Chondrocyte (in vitro differentiated cells): ENCODE measurements at regions not wholly inside any gene's neighbourhood (a gene's known extent, or its start where the extent isn't known, plus 50 kb on each side); places are given as distances from the start of the nearest gene placed in this dataset.

Experiments used
- DNase-seq: peaks from one replicate; pipeline ENCODE4 v3.0.0; 2021; ENCODE audit warnings: mixed read lengths, low spot score
- H3K27ac Mint-ChIP-seq: one replicate; pipeline ENCODE4 v1.8.0; 2021; ENCODE audit warnings: mild to moderate bottlenecking, moderate library complexity, mixed read lengths; ENCODE audit not compliant: unreplicated experiment
- H3K27me3 Mint-ChIP-seq: 2 replicates; pipeline ENCODE4 v1.8.0; 2021; ENCODE audit warnings: low read depth, mixed read lengths
- H3K36me3 Mint-ChIP-seq: 2 replicates; pipeline ENCODE4 v1.8.0; 2021; ENCODE audit warnings: low read depth, mixed read lengths
- H3K4me1 Mint-ChIP-seq: 2 replicates; pipeline ENCODE4 v1.8.0; 2021; ENCODE audit warnings: low read depth, mild to moderate bottlenecking, mixed read lengths
- H3K4me3 Mint-ChIP-seq: one replicate; pipeline ENCODE4 v1.8.0; 2021; ENCODE audit warnings: mild to moderate bottlenecking, moderate library complexity, mixed read lengths; ENCODE audit not compliant: unreplicated experiment
- H3K9me3 Mint-ChIP-seq: 2 replicates; pipeline ENCODE4 v1.8.0; 2021; ENCODE audit warnings: low read depth, mixed read lengths
- TF ChIP-seq, protein P1 (sequence below): fragments of 200-600 bp; sonication (generic); IDR thresholded peaks from 2 replicates; pipeline ENCODE4 v1.5.0; 2021; ENCODE audit warnings: antibody characterized with exemption, mild to moderate bottlenecking, moderate library complexity

DNA sequence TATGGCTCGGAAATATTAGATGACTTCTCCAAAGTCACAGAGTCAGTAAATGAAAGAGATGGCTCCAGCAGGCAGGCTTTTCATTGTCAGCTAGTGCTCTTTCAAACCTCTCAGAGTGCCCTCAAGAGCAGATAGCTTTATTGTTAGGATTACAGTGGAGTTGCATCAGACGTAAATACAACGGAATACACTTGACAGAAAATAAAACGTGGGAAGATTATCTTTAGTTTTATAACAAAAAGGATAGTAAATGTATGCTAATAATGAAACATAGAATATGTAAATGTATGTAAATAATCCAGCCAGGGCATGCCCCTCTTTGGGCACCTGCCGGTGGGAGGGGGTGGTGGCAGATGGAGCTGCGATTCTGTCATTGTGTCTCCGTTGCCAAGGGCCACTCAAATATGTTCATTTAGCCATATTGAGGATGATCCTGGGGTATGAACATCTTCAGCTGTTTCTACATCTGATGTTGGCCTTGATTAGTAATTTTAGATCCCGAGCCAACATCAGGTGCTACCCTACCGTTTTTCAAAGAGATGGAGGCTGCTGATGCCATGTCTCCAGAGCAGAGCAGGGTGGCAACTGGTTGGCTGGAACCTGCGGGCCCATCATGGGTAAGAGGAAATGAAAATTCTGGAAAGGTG is 358.3 kb upstream of the SULF2 start:
- H3K27ac Mint-ChIP-seq: no peak overlapping the region

DNA sequence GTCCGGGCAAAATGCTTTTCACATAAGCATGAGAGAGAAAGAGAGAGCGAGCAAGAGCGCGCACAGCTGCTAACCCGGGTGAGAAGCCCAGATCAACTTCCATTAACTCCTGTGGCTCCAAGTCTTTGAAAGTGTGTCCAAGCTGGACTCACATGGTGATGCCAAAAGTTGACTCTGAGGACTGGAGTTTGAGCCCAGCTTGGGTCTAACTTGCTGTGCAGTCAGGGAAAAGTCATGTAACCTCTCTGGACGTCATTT is 357.2 kb upstream of the SULF2 start:
- H3K4me3 Mint-ChIP-seq: no peak overlapping the region
- DNase-seq: no peak
- H3K27me3 Mint-ChIP-seq: peaks cover 33% of the 10 kb centered on the region
- no peak overlapping the region for H3K27ac Mint-ChIP-seq
- no peaks in the 10 kb centered on the region for H3K4me1 Mint-ChIP-seq
- TF ChIP-seq, protein P1, sequence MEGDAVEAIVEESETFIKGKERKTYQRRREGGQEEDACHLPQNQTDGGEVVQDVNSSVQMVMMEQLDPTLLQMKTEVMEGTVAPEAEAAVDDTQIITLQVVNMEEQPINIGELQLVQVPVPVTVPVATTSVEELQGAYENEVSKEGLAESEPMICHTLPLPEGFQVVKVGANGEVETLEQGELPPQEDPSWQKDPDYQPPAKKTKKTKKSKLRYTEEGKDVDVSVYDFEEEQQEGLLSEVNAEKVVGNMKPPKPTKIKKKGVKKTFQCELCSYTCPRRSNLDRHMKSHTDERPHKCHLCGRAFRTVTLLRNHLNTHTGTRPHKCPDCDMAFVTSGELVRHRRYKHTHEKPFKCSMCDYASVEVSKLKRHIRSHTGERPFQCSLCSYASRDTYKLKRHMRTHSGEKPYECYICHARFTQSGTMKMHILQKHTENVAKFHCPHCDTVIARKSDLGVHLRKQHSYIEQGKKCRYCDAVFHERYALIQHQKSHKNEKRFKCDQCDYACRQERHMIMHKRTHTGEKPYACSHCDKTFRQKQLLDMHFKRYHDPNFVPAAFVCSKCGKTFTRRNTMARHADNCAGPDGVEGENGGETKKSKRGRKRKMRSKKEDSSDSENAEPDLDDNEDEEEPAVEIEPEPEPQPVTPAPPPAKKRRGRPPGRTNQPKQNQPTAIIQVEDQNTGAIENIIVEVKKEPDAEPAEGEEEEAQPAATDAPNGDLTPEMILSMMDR: no peak
- H3K9me3 Mint-ChIP-seq: peaks cover 9% of the 10 kb centered on the region
- peaks cover 4% of the 10 kb centered on the region for H3K36me3 Mint-ChIP-seq

More for the DNA sequence above, 358.3 kb upstream of the SULF2 start:
- H3K36me3 Mint-ChIP-seq: peaks cover 4% of the 10 kb centered on the region
- H3K27me3 Mint-ChIP-seq: peaks cover 24% of the 10 kb centered on the region
- H3K4me3 Mint-ChIP-seq: no peak overlapping the region
- no peaks in the 10 kb centered on the region for H3K4me1 Mint-ChIP-seq
- TF ChIP-seq, protein P1: no peak
- no peak for DNase-seq
- peaks cover 9% of the 10 kb centered on the region for H3K9me3 Mint-ChIP-seq

DNA sequence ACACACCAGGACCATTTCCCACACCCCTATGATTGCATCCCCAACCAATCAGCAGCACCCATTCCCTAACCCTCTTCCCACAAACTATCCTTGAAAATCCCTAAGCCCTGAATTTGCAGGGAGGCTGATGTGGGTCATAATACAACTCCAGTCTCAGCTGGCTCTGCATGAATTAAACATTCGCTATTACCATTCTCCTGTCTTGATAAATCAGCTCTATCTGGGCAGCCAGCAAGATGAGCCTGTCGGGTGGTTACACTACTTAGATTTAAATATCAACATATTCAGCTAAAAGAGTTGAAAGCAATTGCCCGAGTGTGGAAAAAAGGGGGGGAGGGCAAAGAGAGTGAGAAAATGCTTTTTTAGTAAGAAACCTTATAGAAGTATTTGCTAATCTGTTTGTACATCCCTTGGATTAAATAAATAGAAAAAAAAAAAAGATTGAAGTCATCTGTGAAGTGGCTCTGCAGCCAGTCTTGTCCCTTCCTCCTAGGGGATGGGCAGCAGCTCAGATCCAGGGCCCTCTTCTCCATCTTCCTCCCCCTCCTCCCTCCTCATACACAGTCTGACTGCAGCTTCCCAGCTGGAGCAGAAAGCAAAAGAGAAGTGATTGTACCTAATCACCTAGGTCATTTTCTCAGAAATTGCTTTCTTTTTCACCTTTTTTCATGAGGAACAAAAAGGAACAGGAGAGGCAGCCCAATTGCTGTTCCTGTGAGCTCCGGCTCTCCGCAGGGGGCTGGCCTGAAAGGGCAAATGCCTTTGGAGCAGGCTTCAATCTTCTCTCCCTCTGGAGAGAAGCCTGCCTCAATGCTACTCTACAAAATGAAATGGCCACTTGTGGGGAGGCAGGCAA is 356.6 kb upstream of the SULF2 start:
- TF ChIP-seq, protein P1: no peak
- Mint-ChIP-seq H3K4me3 (no peak overlapping the region), H3K27ac (no peak overlapping the region), H3K4me1 (no peaks in the 10 kb centered on the region), H3K36me3 (peaks cover 4% of the 10 kb centered on the region), H3K9me3 (peaks cover 9% of the 10 kb centered on the region), H3K27me3 (peaks cover 32% of the 10 kb centered on the region)
- no peak for DNase-seq

DNA sequence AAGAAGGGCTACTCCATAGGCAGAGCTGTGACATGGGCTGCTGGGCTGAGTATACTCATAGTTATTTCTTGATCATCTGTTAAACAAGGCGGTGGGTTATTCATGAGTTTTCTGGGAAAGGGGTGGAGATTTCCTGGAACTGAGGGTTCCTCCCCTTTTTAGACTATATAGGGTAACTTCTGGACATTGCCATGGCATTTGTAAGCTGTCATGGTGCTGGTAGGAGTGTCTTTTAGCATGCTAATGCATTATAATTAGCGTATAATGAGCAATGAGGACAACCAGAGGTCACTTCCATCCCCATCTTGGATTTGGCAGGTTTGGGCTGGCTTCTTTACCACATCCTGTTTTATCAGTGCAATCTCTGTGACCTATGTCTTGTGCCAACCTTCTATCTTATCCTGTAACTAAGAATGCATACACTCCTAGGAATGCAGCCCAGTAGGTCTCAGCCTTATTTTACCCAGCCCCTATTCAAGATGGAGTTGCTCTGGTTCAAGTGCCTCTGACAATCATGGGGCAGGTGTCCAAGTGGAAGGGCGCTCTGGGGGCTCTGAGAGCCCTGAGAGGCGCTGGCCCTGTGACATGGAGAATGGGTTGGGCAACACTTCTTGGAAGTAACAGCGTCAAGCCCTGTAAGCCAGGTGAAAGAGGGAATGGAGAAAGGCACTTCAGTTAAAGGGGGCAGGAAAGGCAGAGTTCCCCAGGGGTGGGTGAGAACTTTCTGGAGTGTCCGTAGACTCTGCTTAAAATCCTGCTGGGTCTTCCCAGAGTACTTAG is 354.2 kb upstream of the SULF2 start:
- no peak overlapping the region for H3K4me3 Mint-ChIP-seq
- DNase-seq: no peak
- peaks cover 9% of the 10 kb centered on the region for H3K9me3 Mint-ChIP-seq
- TF ChIP-seq, protein P1: no peak
- no peaks in the 10 kb centered on the region for H3K4me1 Mint-ChIP-seq
- H3K36me3 Mint-ChIP-seq: peaks cover 4% of the 10 kb centered on the region
- no peak overlapping the region for H3K27ac Mint-ChIP-seq
- H3K27me3 Mint-ChIP-seq: peaks cover 32% of the 10 kb centered on the region

DNA sequence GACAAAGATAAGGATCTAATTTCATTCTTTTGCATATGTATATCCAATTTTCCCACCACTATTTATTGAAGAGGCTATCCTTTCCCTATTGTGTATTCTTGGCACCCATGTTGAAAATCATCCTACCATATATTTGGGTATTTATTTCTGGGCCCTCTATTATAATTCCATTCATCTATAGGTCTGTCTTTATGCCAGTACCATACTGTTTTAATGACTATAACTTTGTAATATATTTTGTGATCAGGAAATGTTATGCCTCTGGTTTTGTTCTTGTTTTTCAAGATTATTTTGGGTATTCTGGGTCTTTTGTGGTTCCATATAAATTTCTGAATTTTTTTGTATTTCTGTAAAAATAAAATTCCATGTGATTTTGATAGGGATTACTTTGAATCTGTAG is 347.6 kb upstream of the SULF2 start:
- DNase-seq: no peak
- peaks cover 6% of the 10 kb centered on the region for H3K36me3 Mint-ChIP-seq
- peaks cover 30% of the 10 kb centered on the region for H3K4me1 Mint-ChIP-seq
- TF ChIP-seq, protein P1: no peak
- no peak overlapping the region for H3K4me3 Mint-ChIP-seq
- peaks cover 14% of the 10 kb centered on the region for H3K27me3 Mint-ChIP-seq
- peaks cover 15% of the 10 kb centered on the region for H3K9me3 Mint-ChIP-seq
- H3K27ac Mint-ChIP-seq: no peak overlapping the region
